H1 (cell line): ENCODE measurements at regions not wholly inside any gene's neighbourhood (a gene's known extent, or its start where the extent isn't known, plus 50 kb on each side); places are given as distances from the start of the nearest gene placed in this dataset.

Experiments
- CTCF ChIA-PET: fragments of 300-600 bp; sonication (Branson Sonifier 250); formaldehyde crosslinking; loops from one replicate; lab custom pipeline; 2021; ENCODE audit not compliant: partially characterized antibody; lab: Charles Lee
- POLR2A ChIA-PET: fragments of 300-600 bp; sonication (Branson Sonifier 250); formaldehyde crosslinking; loops from one replicate; lab custom pipeline; 2021; ENCODE audit warnings: inconsistent platforms; ENCODE audit not compliant: partially characterized antibody; lab: Charles Lee
- DNase-seq, 2 experiments: peaks; one replicate each; pipeline versions ENCODE4 v3.0.0 to v3.0.0-alpha.2; 2010 to 2022; ENCODE audit warnings: low spot score in 2 of 2, low read depth in 1 of 2, mixed read lengths in 1 of 2
- FAIRE-seq: peaks from 2 replicates; lab custom pipeline; 2011; peaks lifted over from hg19 to GRCh38; lab: Jason Lieb, UNC
- H2AFZ ChIP-seq: 2 replicates; pipeline ENCODE4 v1.8.1; 2012; ENCODE audit warnings: low read length, inconsistent platforms
- H2AK5ac ChIP-seq: 2 replicates; pipeline ENCODE4 v1.6.1; 2013; ENCODE audit warnings: low read depth, low read length
- H2BK120ac ChIP-seq: replicated peaks from 2 replicates; pipeline ENCODE3; 2013; ENCODE audit warnings: low read depth, low read length, inconsistent platforms
- H2BK12ac ChIP-seq: 2 replicates; pipeline ENCODE4 v1.6.1; 2013; ENCODE audit warnings: low read depth, low read length
- H2BK15ac ChIP-seq: 2 replicates; pipeline ENCODE4 v1.6.1; 2013; ENCODE audit warnings: low read length
- H2BK20ac ChIP-seq: 2 replicates; pipeline ENCODE4 v1.6.1; 2013; ENCODE audit warnings: low read length
- H2BK5ac ChIP-seq: 2 replicates; pipeline ENCODE4 v1.6.1; 2013; ENCODE audit warnings: low read depth, low read length
- H3K14ac ChIP-seq: 2 replicates; pipeline ENCODE4 v1.6.1; 2013; ENCODE audit warnings: inconsistent platforms; ENCODE audit not compliant: insufficient read length
- H3K18ac ChIP-seq: 2 replicates; pipeline ENCODE4 v1.6.1; 2013; ENCODE audit warnings: low read length; ENCODE audit errors: extremely low read depth
- H3K23ac ChIP-seq: 2 replicates; pipeline ENCODE4 v1.6.1; 2013; ENCODE audit warnings: inconsistent platforms; ENCODE audit not compliant: insufficient read length
- H3K23me2 ChIP-seq: 2 replicates; pipeline ENCODE4 v1.6.1; 2013; ENCODE audit warnings: low read depth, low read length
- H3K27ac ChIP-seq: 2 replicates; pipeline ENCODE4 v1.6.1; 2011; ENCODE audit warnings: low read depth, low read length, inconsistent platforms
- H3K27me3 ChIP-seq, 4 experiments: replicated peaks in 1 of 4; 1 replicate in 1 of 4; 2 replicates in 3 of 4; pipeline versions ENCODE4 v1.6.1 to v1.8.1; 2011 to 2013; ENCODE audit warnings: low read length in 3 of 4, mild to moderate bottlenecking in 3 of 4, inconsistent platforms in 2 of 4, mixed read lengths in 2 of 4, moderate library complexity in 1 of 4; ENCODE audit not compliant: control insufficient read depth in 3 of 4, insufficient read depth in 3 of 4; ENCODE audit errors: extremely low read depth in 1 of 4
- H3K36me3 ChIP-seq, 4 experiments: 2 replicates each; pipeline versions ENCODE4 v1.6.1 to v1.8.1; 2011 to 2013; ENCODE audit warnings: mild to moderate bottlenecking in 4 of 4, low read length in 3 of 4, moderate library complexity in 2 of 4, control low read depth in 1 of 4, inconsistent platforms in 1 of 4; ENCODE audit not compliant: insufficient read depth in 4 of 4, control insufficient read depth in 2 of 4
- H3K4ac ChIP-seq: replicated peaks from 2 replicates; pipeline ENCODE3; 2013; ENCODE audit warnings: low read length, low read depth, mixed read lengths, inconsistent platforms; ENCODE audit not compliant: insufficient read length
- H3K4me1 ChIP-seq, 4 experiments: replicated peaks in 1 of 4; 1 replicate in 1 of 4; 2 replicates in 3 of 4; pipeline versions ENCODE4 v1.6.1 to v1.8.1; 2011 to 2013; ENCODE audit warnings: low read length in 3 of 4, inconsistent platforms in 2 of 4, mixed read lengths in 1 of 4; ENCODE audit not compliant: insufficient read depth in 4 of 4, control insufficient read depth in 3 of 4
- H3K4me2 ChIP-seq, 2 experiments: 2 replicates each; pipeline versions ENCODE4 v1.6.1 to v1.8.1; 2011 to 2013; ENCODE audit warnings: low read depth in 2 of 2, low read length in 2 of 2, control low read depth in 1 of 2, inconsistent platforms in 1 of 2, mild to moderate bottlenecking in 1 of 2; ENCODE audit not compliant: insufficient read depth in 1 of 2
- H3K4me3 ChIP-seq, 4 experiments: fragments of 200-600, 300-600 bp in 1 of 4; sonication (generic), shearing (Covaris generic), sonication (Bioruptor Twin) in 1 of 4; 2 replicates each; pipeline versions ENCODE4 v1.5.1 to v1.8.1; 2011 to 2016; ENCODE audit warnings: low read length in 4 of 4, low read depth in 3 of 4, control low read depth in 2 of 4, inconsistent platforms in 2 of 4, mild to moderate bottlenecking in 2 of 4, mixed read lengths in 1 of 4, moderate library complexity in 1 of 4; ENCODE audit not compliant: insufficient read depth in 2 of 4; ENCODE audit errors: extremely low read depth in 1 of 4
- H3K56ac ChIP-seq: replicated peaks from 2 replicates; pipeline ENCODE3; 2013; ENCODE audit warnings: low read depth, mild to moderate bottlenecking, mixed read lengths, low read length, inconsistent platforms; ENCODE audit not compliant: insufficient read length
- H3K79me1 ChIP-seq: 2 replicates; pipeline ENCODE4 v1.6.1; 2013; ENCODE audit warnings: low read depth, low read length, control low read depth
- H3K79me2 ChIP-seq, 2 experiments: 2 replicates each; pipeline versions ENCODE4 v1.6.1 to v1.8.1; 2012 to 2013; ENCODE audit warnings: low read length in 2 of 2, mild to moderate bottlenecking in 2 of 2, inconsistent platforms in 1 of 2; ENCODE audit not compliant: insufficient read depth in 2 of 2, control insufficient read depth in 1 of 2
- H3K9ac ChIP-seq, 4 experiments: replicated peaks in 1 of 4; 1 replicate in 1 of 4; 2 replicates in 3 of 4; pipeline versions ENCODE4 v1.6.1 to v1.8.1; 2011 to 2013; ENCODE audit warnings: low read depth in 3 of 4, low read length in 3 of 4, control low read depth in 2 of 4, mild to moderate bottlenecking in 2 of 4, moderate library complexity in 2 of 4, inconsistent platforms in 1 of 4; ENCODE audit errors: extremely low read depth in 1 of 4
- H3K9me3 ChIP-seq, 2 experiments: 2 replicates each; pipeline versions ENCODE4 v1.6.1 to v1.8.1; 2012 to 2013; ENCODE audit warnings: mild to moderate bottlenecking in 2 of 2, moderate library complexity in 2 of 2, control low read depth in 1 of 2, inconsistent platforms in 1 of 2, low read depth in 1 of 2, low read length in 1 of 2, mixed read lengths in 1 of 2; ENCODE audit not compliant: insufficient read depth in 2 of 2
- H4K20me1 ChIP-seq, 2 experiments: replicated peaks in 1 of 2; 2 replicates each; pipeline versions ENCODE3 to v1.8.1; 2011 to 2013; ENCODE audit warnings: inconsistent platforms in 2 of 2, low read length in 2 of 2, mild to moderate bottlenecking in 1 of 2; ENCODE audit not compliant: insufficient read depth in 2 of 2, control insufficient read depth in 1 of 2
- H4K5ac ChIP-seq: 2 replicates; pipeline ENCODE4 v1.6.1; 2013; ENCODE audit warnings: low read length, low read depth, mixed read lengths, inconsistent platforms; ENCODE audit not compliant: insufficient read length
- H4K8ac ChIP-seq: 2 replicates; pipeline ENCODE4 v1.8.0; 2013; ENCODE audit warnings: mild to moderate bottlenecking, moderate library complexity, low read length, inconsistent platforms; ENCODE audit not compliant: insufficient read depth; ENCODE audit errors: extremely low read depth
- H4K91ac ChIP-seq: replicated peaks from 2 replicates; pipeline ENCODE3; 2013; ENCODE audit warnings: low read length, mixed read lengths, inconsistent platforms; ENCODE audit not compliant: insufficient read length
- FOSL1 ChIP-seq: IDR thresholded peaks from 2 replicates; pipeline ENCODE4 v1.6.1; 2011; ENCODE audit warnings: mild to moderate bottlenecking, low read depth, low read length, moderate library complexity; ENCODE audit not compliant: insufficient read depth
- JUND ChIP-seq: IDR thresholded peaks from 2 replicates; pipeline ENCODE4 v1.6.1; 2011; ENCODE audit warnings: mild to moderate bottlenecking, improper control_type of control experiment, low read length
- KDM5A ChIP-seq: fragments of 200-600 bp; IDR thresholded peaks from 2 replicates; pipeline ENCODE4 v1.7.1; 2012; ENCODE audit warnings: mild to moderate bottlenecking, low read length, inconsistent platforms, mixed read lengths
- POLR2AphosphoS5 ChIP-seq: IDR thresholded peaks from 2 replicates; pipeline ENCODE4 v1.6.1; 2011; ENCODE audit warnings: low read depth, low read length
- POU5F1 ChIP-seq: IDR thresholded peaks from 2 replicates; pipeline ENCODE4 v1.6.1; 2011; ENCODE audit warnings: low read depth, mild to moderate bottlenecking, low read length, moderate library complexity
- RFX5 ChIP-seq: IDR thresholded peaks from 2 replicates; pipeline ENCODE4 v1.6.1; 2011; ENCODE audit warnings: low read depth, low read length, improper control_type of control experiment, borderline replicate concordance
- SIN3A ChIP-seq, 2 experiments: IDR thresholded peaks in 1 of 2; conservative IDR thresholded peaks in 1 of 2; 2 replicates each; pipeline ENCODE4 v1.6.1; 2011 to 2012; ENCODE audit warnings: low read length in 2 of 2, improper control_type of control experiment in 1 of 2, low read depth in 1 of 2, mild to moderate bottlenecking in 1 of 2
- SIX5 ChIP-seq: IDR thresholded peaks from 2 replicates; pipeline ENCODE4 v1.6.1; 2011; ENCODE audit warnings: mild to moderate bottlenecking, low read depth, low read length
- TBP ChIP-seq: IDR thresholded peaks from 2 replicates; pipeline ENCODE4 v1.6.1; 2011; ENCODE audit warnings: low read depth, low read length, improper control_type of control experiment
- WGBS, 2 experiments: shearing (Covaris generic) in 1 of 2; methylation state at CpG; one replicate each; pipeline versions ENCODE4 v1.1.6 to v1.1.7; 2013 to 2015; ENCODE audit warnings: low lambda C conversion rate in 2 of 2, mixed read lengths in 2 of 2, inconsistent platforms in 1 of 2, low coverage in 1 of 2, missing lambda C conversion rate in 1 of 2; ENCODE audit not compliant: insufficient replicate concordance in 2 of 2, insufficient coverage in 1 of 2, insufficient read length in 1 of 2; ENCODE audit errors: extremely low coverage in 1 of 2, missing lambda C conversion rate in 1 of 2; 5-methylcytosine and 5-hydroxymethylcytosine counted together

DNA sequence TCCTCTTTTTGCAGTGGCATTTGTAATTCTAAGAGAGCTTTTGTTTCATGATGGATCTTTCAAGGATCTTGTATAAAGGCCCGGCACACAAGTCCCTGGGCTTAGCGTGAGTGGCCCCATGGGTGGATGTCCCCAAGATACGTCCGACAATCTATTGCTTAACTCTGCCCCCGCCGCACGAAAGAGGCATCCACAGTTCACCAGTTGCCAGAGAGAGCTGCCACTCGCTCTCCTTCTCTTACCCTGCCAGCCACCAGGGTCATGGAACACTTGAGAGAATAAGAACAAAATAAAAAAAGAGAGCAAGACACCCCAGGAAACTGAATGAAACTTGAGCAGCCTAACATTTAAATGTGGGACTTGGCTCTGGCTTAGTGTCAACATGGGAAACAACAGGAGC, 92.3 kb downstream of the CTAGE1 start:
- TF ChIP-seq FOSL1: no peak
- no peak for TF ChIP-seq POU5F1
- TF ChIP-seq POLR2AphosphoS5: no peak
- no peak for TF ChIP-seq TBP
- TF ChIP-seq JUND: no peak
- TF ChIP-seq SIN3A (conservative IDR thresholded peaks at IDR 0.05 in 1 of 2, IDR thresholded peaks at IDR 0.05 in 1 of 2; ENCODE audit: low read depth in 1 of 2, low read length in 2 of 2): no peak
- no peak for TF ChIP-seq KDM5A
- no peak for TF ChIP-seq RFX5
- TF ChIP-seq SIX5: no peak
- Histone ChIP-seq H4K5ac (no peak overlapping the region), H3K4me1 (peaks cover 2 to 7% (median 3%) of the 10 kb centered on the region in 4 experiments), H3K27me3 (peaks cover 0 to 26% (median 11%) of the 10 kb centered on the region in 4 experiments; a peak in 5 of 7 replicates), H3K4me3 (no peak overlapping the region), H2AK5ac (no peak overlapping the region), H3K4ac (no peak overlapping the region), H2BK5ac (no peak overlapping the region), H3K23ac (no peak overlapping the region), H3K14ac (no peak overlapping the region), H2AFZ (no peak overlapping the region), H3K9me3 (no peaks in the 10 kb centered on the region), H2BK20ac (no peak overlapping the region), H3K56ac (no peak overlapping the region), H3K4me2 (no peak overlapping the region; a peak in 1 of 4 replicates), H3K27ac (no peak overlapping the region), H3K36me3 (no peaks in the 10 kb centered on the region), H4K91ac (no peak overlapping the region), H2BK15ac (no peak overlapping the region), H4K20me1 (no peaks in the 10 kb centered on the region), H3K23me2 (no peaks in the 10 kb centered on the region; the same call in 1 of the 2 replicates), H3K18ac (no peak overlapping the region), H3K79me1 (no peaks in the 10 kb centered on the region), H2BK120ac (no peak overlapping the region), H3K9ac (no peak overlapping the region), H2BK12ac (no peak overlapping the region), H4K8ac (no peak overlapping the region), H3K79me2 (no peaks in the 10 kb centered on the region)
- DNase-seq (no peak), FAIRE-seq (no peak)
- 86% methylated on average over 8 of the region's 8 CpGs; no CpG with 5 or more reads in 1 of the 2 experiments for WGBS, 2 experiments
- ChIA-PET CTCF (interaction anchor here (0.8 to 1.9 kb wide), 7 partner anchors 8 to 397 kb away, joined by 3 to 8 read pairs (median 4); no protein-coding TSS in a partner anchor), POLR2A (interaction anchor here (0.7 kb wide), 1 partner anchor 218 kb away, joined by 3 read pairs; no protein-coding TSS in a partner anchor)
